HG02642 (cell line): ENCODE measurements at regions not wholly inside any gene's neighbourhood (a gene's known extent, or its start where the extent isn't known, plus 50 kb on each side); places are given as distances from the start of the nearest gene placed in this dataset.
"Not testable (repeated sequence)": the region's sequence is repeated elsewhere in the genome, so short reads cannot be mapped to it uniquely, and the experiment has no call there.

ENCODE experiments used
- ATAC-seq: cut with Tn5 transposase; IDR thresholded peaks from one replicate; pipeline ENCODE4 v1.9.1; 2021; ENCODE audit warnings: mild to moderate bottlenecking; ENCODE audit not compliant: unreplicated experiment, poor library complexity

GRCh38 chr12:24534622-24535021 lies 414.3 kb downstream of the BCAT1 start:
- ATAC-seq = no peak

- ATAC-seq = no peak
Measured at GRCh38 chr12:24533716-24534352, 415.1 kb downstream of the BCAT1 start.

- no peak for ATAC-seq
Measured at GRCh38 chr12:24530689-24531088, 418.2 kb downstream of the BCAT1 start.

- ATAC-seq = no peak
Measured at GRCh38 chr12:24527102-24527501, 421.8 kb downstream of the BCAT1 start.

- ATAC-seq = no peak
Measured at GRCh38 chr12:24522736-24523135, 426.2 kb downstream of the BCAT1 start.

GRCh38 chr12:24519759-24520158 lies 429.1 kb downstream of the BCAT1 start:
- ATAC-seq = no peak

- ATAC-seq = no peak
Measured at GRCh38 chr12:24517000-24517399, 431.9 kb downstream of the BCAT1 start.

- ATAC-seq = no peak
Measured at GRCh38 chr12:24510581-24511125, 438.2 kb downstream of the BCAT1 start.

- ATAC-seq = no peak
Measured at GRCh38 chr12:24507827-24508226, 441.1 kb downstream of the BCAT1 start.

- ATAC-seq = no peak
Measured at GRCh38 chr12:24505366-24506015, 443.4 kb downstream of the BCAT1 start.

GRCh38 chr12:24503477-24503876 lies 445.4 kb downstream of the BCAT1 start:
- ATAC-seq = not testable (repeated sequence)

- no peak for ATAC-seq
Measured at GRCh38 chr12:24500831-24501230, 448.1 kb downstream of the BCAT1 start.

- ATAC-seq = no peak
Measured at GRCh38 chr12:24500421-24500820, 448.5 kb downstream of the BCAT1 start.

GRCh38 chr12:24499151-24500146 lies 449.5 kb downstream of the BCAT1 start:
- ATAC-seq = no peak

GRCh38 chr12:24496755-24497154 lies 452.1 kb downstream of the BCAT1 start:
- no peak for ATAC-seq

GRCh38 chr12:24494401-24494800 lies 454.5 kb downstream of the BCAT1 start:
- ATAC-seq = no peak

- ATAC-seq = no peak
Measured at GRCh38 chr12:24491968-24492367, 456.9 kb downstream of the BCAT1 start.

GRCh38 chr12:24489939-24490338 lies 459.0 kb downstream of the BCAT1 start:
- ATAC-seq = no peak

GRCh38 chr12:24488906-24489619 lies 459.8 kb downstream of the BCAT1 start:
- ATAC-seq = no peak

- ATAC-seq = no peak
Measured at GRCh38 chr12:24488091-24488596, 460.8 kb downstream of the BCAT1 start.
